ENCODE measurements at regions not wholly inside any gene's neighbourhood (a gene's known extent, or its start where the extent isn't known, plus 50 kb on each side); places are given as distances from the start of the nearest gene placed in this dataset.
"Not testable (repeated sequence)": the region's sequence is repeated elsewhere in the genome, so short reads cannot be mapped to it uniquely, and the experiment has no call there.

- DNase-seq (ENCODE audit: low spot score): no peak
These were observed 558.7 kb upstream of the EYS start for GRCh38 chr6:66265737-66266136.

DNA sequence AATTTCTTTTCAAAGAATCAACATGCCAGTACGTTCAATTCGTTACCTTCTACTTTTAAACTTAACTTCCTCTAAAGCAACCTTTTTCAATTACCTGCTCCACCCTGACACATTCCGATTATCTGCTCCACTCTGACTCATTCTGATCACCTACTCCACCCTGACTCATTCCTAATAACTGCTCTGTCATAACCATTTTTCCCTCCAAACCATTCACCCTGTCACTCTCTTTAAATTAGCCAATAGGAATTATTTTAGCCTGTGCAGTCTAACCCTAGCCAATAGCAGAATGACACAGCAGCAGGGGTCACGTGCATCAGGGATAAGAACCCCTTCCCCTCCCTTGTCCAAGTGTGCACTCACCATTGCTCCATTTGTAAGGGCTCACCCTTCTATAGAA, 557.4 kb upstream of the EYS start:
- no peak for DNase-seq (ENCODE audit: low spot score)

DNA sequence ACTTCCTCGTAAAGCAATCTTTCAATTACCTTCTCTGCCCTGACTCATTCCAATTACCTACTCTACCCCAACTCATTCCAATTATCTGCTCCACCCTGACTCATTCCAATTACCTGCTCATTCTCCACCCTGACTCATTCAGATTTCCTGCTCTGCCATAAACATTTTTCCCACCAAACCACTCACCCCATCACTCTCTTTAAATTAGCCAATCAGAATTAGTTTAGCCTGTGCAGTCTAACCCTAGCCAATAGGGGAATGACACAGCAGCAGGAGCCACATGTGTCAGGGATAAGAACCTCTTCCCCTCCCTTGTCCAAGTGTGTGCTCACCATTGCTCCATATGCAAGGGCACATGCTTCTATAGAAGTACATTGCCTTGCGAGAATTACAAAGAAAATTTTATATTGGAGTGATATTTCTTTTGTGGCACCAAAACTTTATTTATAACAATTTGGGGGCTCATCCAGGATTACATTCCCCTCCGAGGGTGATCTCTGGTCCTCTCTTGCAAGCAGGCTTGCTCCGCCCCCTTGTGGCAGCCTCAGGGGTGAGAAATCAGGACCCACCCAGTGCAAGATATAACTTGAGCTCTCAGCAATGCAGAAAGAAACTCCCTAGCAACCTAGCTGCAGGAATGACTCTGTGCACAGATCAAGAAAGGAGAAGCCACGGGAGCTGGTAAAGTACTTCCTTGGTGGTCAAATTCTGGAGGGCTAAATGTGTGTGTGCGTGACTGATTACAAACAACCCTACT, 551.9 kb upstream of the EYS start:
- not testable (repeated sequence) for DNase-seq (ENCODE audit: low spot score)

GRCh38 chr6:66245231-66245630, 538.2 kb upstream of the EYS start:
- no peak for DNase-seq (ENCODE audit: low spot score)

GRCh38 chr6:66238851-66239250, 531.8 kb upstream of the EYS start:
- no peak for DNase-seq (ENCODE audit: low spot score)

DNA sequence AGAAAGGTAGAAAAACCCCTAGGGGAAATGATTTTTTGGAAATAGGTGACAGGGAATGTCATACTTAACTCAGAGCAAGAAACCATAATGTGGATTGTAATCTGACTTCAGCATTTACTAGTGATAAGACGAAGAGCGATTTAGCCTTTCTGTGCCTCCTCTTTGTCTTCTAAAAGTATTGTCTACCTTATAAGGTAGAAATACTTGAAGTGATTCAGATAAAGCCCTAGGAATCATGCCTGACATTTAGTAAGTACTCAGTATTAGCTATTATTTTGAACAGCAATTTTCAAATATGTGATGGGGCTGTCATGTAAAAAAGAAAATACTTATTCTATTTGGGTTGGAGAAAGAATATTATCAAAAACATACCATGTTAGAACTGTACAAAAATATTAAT, 525.9 kb upstream of the EYS start:
- DNase-seq (ENCODE audit: low spot score): no peak

DNA sequence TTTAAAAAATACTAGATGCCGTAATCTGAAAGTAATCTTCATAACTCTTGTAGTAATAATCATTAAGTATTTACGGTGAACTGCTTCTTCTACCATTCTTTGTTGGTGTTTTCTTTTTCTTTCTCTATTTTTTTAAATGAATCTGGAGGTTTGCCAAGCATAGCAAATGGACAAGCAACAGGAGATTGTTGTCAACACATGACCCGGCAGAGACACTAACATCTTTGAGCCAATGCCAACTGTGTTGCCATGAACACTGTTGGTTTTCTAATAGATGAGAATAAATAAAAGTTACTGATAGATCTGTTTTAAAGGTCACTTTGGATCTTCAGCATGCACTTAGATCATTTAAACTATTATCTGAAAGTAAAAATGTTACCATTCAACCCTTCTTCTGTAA, 523.6 kb upstream of the EYS start:
- DNase-seq (ENCODE audit: low spot score): no peak

- no peak for DNase-seq (ENCODE audit: low spot score)
These were observed 519.1 kb upstream of the EYS start for GRCh38 chr6:66226109-66226508.

DNA sequence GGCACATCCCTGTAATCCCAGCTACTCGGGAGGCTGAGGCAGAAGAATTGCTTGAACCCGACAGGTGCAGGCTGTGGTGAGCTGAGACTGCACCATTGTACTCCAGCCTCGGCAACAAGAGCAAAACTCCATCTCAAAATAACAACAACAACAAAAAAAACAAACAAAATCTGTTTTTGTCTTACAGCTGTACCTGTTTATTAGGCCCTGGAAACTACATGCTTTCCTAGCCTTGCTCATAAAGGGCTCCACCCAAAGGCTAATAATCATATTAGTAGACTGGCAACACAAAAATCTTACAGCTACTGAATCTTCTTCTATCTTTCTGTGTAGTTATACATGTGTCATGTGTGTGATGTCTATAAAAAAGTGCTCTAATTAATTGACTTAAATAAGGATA, 503.9 kb upstream of the EYS start:
- peak; percentile 6 for DNase-seq (ENCODE audit: low spot score)

DNA sequence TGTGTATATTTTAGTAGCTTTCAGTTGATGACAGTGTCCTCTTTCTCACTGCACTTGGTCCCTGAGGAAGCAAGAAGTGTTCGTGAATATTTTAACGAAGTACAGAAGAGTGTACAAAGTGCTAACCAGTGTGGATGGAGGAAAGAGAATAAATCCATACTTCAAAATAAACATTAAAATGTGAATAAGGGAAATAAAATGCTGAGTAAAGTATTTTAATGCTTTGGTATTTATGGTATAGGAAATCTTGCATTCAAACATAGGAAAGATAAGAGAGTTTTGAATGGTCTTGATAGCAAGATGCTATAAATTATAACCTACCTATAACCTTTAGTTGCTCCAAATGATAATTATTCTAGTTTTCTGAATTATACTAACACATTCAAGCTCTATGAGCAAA, 493.4 kb upstream of the EYS start:
- no peak for DNase-seq (ENCODE audit: low spot score)

DNA sequence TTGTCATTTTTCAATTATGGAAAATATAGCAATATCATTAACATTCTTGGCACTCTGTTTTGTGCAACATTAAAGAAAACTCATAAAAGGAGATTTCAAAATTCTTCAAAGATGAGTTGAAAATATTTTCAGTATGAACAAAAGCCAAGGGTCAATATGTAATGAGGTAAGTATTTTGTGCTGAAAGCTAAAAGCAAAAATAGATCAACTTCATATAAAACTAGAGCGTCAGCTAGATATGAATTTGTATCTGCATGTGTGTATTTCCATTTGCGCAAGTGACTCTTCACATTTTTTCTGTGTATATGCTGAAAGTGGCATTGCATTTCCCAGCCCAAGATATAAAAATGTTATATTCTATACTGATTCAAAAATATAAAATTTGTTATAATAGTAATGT, 492.1 kb upstream of the EYS start:
- no peak for DNase-seq (ENCODE audit: low spot score)

DNA sequence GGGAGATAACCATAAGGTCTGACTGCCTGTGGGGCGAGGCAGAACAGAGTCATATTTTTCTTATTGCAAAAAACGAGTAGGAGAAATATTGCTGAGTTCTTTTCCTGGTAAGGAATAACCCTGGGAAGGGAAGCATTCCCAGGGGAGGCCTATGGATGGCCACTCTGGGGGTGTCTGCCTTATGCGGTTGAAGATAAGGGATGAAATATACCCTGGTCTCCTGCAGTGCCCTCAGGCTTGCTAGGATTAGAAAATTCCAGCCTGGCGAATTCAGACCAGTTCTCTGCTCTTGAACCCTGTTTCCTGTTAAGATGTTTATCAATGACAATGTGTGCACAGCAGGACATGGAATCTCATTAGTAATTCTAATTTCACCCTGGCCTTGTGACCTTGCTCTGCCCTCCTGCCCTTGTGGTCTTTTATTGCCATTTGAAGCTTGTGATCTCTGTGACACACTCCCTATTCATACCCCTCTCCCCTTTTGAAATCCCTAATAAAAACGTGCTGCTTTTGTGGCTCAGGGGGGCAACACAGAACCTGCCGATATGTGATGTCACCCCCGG, 491.1 kb upstream of the EYS start:
- no peak for DNase-seq (ENCODE audit: low spot score)

DNA sequence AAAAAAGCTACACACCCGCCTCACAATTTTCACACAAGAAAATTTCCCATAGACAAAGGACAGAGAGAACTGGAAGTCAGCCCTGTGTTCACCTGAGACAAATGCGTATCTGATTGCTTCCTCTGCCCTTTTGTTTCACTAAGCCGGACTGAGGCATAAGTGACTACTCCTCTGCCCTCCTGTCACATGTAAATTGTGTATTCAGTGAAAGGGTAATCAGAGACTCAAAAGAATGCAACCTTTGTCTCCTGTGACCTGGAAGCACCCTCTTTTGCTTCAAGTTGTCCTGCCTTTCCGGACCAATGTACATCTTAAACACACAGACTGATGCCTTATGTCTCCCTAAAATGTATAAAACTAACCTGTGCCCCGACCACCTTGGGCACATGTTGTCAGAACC, 483.8 kb upstream of the EYS start:
- DNase-seq (ENCODE audit: low spot score): no peak

DNA sequence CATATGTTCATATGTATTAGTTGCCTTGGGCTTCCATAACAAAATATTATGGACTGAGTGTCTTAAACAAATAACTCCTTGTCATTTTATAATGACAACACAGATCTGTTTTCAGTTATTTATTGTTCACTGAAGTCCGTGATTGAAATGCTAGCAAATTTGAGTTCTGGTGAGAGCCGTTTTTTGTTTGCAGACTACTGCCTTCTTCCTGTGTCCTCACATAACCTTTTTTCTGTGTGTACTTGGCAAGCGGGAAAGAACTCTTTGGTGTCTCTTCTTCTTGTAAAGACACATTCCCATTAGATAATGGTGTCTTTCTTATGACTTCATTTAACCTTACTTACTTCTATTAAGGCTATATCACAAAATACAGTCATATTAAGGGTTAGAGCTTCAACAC, 482.9 kb upstream of the EYS start:
- no peak for DNase-seq (ENCODE audit: low spot score)

DNA sequence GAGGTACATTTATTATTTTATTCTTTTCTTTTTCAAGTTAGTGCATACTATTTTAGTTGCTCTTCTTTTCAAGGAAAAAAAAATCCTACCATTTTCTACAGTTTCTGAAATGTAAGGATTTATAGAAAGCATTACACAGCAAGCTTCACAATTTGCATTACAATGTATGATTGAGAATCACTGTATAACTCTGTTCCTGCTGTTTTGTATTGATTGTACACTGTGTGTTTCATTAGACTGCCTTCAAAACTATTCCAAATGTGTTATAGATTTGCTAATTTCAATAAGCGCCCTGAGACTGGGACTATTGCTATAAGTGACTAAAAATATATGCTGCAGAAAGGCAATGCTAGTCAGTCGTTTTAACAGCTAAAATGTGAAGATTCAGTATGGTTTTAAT, 479.7 kb upstream of the EYS start:
- no peak for DNase-seq (ENCODE audit: low spot score)

DNA sequence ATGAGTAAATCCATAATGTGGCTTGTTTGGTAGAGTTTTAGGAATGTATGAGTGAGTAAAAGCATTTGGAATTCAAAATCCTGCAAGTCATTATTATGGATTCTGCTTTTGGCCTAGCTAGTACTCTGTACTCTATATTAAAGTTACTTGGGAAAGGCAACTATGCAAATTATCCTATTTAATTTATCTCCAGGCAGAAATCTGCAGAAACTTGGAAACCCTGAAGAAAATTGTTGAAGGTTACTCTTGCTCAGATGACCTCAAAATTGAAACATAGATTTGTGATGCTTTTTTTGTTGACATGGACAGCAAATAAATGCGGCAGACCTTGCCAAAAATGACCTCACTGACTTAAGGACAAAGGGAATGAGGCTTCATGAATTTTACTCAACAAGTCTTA, 477.1 kb upstream of the EYS start:
- no peak for DNase-seq (ENCODE audit: low spot score)

DNA sequence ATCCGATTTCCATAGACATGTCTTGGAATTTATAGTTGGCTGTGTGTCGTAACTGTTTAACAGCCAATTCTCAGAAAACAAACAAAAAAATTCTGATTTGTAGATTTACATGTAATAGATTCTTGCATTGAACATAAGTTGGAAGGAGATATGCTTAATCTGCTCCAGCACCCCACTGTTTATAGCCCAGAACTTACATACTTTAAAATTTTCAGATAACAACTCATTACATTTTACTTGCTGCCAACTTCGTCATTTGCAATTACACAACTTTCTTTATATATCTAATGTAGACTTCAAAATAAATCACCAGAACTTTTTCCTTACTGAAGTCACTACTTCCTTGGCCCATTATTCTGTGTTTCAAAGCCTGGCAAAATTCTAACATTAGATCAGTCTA, 472.3 kb upstream of the EYS start:
- no peak for DNase-seq (ENCODE audit: low spot score)

DNA sequence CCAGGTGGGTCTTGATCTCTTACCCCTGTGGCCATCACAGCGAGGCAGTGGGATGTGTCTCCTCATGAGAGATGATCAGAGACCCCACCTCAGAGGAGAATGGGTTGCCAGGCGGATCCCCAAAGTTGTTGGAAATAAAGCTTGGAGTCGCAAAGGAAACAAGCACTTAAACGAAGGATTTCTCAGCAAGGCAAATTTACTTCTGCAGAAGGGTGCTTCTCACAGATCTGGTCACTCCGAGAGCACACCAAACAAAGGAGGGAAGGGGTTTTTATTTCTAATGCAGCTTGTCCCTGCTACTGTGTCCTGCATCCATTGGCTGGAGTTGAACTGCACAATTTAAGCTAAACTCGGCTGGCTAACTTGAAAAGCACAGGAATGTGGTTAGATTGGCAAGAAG, 466.6 kb upstream of the EYS start:
- DNase-seq (ENCODE audit: low spot score): no peak

DNA sequence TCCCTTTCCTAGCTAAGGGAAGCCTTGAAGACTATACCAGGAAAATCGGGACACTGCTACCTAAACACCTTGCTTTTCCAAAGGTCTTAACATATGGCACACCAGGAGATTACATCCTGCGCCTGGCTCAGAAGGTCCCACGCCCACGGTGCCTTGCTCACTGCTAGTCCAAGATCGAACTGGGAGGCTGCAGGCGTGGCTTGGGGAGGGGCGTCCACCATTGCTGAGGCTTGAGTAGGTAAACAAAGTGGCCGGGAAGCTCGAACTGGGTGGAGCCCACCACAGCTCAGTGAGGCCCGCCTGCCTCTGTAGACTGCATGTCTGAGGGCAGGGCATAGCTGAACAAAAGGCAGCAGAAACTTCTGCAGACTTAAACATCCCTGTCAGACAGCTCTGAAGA, 459.7 kb upstream of the EYS start:
- not testable (repeated sequence) for DNase-seq (ENCODE audit: low spot score)

DNA sequence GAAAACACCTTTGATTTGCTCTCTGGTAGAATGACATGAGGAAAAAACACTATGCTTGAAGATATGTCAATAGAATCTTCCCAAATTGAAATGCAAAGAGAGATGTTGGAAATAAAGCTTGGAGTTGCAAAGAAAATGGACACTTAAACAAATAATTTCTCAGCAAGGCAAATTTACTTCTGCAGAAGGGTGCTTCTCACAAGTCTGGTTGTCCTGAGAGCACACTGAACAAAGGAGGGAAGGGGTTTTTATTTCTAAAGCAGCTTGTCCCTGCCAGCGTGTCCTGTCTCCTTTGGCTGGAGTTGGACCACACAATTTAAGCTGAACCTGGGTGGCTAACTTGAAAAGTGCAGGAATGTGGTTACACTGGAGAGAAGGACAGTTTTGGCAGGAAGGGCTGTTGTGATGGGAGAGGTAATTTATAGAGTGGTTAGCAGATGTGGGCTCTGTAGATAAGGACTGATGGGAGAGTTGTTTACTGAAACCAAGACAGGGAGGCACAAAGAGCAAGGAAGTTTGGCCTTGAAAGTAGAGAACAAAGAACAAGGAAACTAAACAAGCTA, 454.6 kb upstream of the EYS start:
- DNase-seq (ENCODE audit: low spot score): no peak

DNA sequence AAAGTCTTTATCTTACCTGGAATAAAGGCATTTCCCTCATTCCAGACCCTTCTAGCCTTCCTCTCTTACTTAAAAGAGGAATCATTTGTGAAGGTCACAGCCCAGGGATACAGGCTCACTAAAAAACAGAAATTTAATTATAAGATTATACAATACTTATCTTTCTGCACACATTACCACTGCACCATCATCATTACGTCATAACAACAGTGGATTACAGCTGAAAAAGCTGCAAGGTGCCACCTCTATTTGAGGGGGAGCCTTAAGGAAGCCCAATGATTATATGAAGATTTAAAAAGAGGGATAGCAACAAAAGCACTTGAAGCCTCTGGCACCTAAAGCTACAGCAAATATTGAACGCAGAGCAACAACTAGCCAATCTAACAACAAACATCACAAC, 452.9 kb upstream of the EYS start:
- no peak for DNase-seq (ENCODE audit: low spot score)

- DNase-seq (ENCODE audit: low spot score): no peak
These were observed 446.2 kb upstream of the EYS start for GRCh38 chr6:66153247-66153646.

- no peak for DNase-seq (ENCODE audit: low spot score)
These were observed 442.1 kb upstream of the EYS start for GRCh38 chr6:66149132-66149531.

DNA sequence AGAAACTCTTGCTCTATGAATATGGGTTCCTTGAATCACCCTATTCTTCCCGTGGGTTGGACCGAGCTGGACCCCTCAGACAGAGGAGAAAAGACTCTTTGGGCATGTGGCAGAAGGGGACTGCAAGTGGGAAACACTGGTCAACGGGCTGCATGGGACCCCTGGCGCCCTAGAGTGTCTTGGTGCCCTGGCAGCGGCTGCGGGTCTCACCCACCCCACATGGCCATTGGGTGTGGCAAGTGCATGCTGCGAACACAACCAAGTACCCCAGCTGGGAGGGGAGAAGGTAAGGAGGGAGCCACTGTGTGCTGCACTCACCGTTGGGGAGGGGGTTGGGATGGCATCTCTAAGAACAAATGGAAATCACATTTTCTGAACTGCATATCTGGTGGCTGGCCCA, 438.8 kb upstream of the EYS start:
- DNase-seq (ENCODE audit: low spot score): no peak

Data from kidney capillary endothelial cell (primary cell).